Prostate gland (tissue), 2 donors: ENCODE measurements at regions not wholly inside any gene's neighbourhood (a gene's known extent, or its start where the extent isn't known, plus 50 kb on each side); places are given as distances from the start of the nearest gene placed in this dataset.

Experiments used
- POLR2A ChIP-seq: fragments of 450-650 bp; IDR thresholded peaks from one replicate; pipeline ENCODE4 v1.6.1; 2016; ENCODE audit warnings: antibody characterized with exemption, mild to moderate bottlenecking
- TF ChIP-seq, protein P1 (sequence below), 4 experiments: fragments of 200-600 bp in 2 of 4; fragments of 450-650 bp in 2 of 4; sonication (generic) in 2 of 4; IDR thresholded peaks; 1 replicate in 3 of 4; 2 replicates in 1 of 4; pipeline ENCODE4 v1.5.1; 2016 to 2019; ENCODE audit warnings: antibody characterized with exemption in 4 of 4, mild to moderate bottlenecking in 2 of 4, moderate library complexity in 2 of 4

DNA sequence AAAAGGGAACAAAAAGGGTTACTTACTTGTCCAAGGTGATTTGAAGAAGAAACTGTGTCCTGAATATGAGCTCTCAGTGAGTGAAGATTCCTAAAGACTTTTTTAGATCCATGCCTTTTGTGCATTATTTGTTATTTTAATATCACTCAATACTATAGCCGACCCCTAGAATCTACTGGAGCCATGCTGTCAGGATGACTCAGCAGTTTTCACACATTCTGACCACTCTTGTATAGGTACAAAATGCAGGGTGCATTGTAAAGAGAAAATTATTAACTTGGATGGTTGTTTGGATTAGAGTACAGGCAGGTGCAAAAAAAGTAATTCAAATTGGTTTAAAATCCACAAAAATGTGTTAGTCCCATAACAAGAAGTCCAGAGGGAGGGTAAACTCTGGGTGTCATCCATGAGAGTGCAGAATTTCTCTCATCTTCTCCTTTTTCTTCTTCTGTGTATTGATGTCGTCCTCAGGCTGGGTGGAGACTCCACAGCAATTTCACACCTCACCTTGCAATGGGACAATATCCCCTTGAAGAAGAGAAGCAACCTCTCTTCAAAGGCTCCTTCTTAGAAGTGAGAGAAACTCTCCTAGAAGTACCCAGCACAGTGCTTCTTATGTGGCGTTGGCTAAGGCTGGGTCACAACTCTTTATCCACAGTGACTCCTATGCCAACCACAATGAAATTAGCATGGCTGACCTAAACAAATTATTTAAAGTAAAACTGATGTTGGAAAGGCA, 75.6 kb downstream of the AKR1C4 start:
- TF ChIP-seq, protein P1, sequence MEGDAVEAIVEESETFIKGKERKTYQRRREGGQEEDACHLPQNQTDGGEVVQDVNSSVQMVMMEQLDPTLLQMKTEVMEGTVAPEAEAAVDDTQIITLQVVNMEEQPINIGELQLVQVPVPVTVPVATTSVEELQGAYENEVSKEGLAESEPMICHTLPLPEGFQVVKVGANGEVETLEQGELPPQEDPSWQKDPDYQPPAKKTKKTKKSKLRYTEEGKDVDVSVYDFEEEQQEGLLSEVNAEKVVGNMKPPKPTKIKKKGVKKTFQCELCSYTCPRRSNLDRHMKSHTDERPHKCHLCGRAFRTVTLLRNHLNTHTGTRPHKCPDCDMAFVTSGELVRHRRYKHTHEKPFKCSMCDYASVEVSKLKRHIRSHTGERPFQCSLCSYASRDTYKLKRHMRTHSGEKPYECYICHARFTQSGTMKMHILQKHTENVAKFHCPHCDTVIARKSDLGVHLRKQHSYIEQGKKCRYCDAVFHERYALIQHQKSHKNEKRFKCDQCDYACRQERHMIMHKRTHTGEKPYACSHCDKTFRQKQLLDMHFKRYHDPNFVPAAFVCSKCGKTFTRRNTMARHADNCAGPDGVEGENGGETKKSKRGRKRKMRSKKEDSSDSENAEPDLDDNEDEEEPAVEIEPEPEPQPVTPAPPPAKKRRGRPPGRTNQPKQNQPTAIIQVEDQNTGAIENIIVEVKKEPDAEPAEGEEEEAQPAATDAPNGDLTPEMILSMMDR (IDR thresholded peaks at IDR 0.05), result no peak
- TF ChIP-seq POLR2A, result no peak
